Kidney epithelial cell (primary cell): ENCODE measurements at regions not wholly inside any gene's neighbourhood (a gene's known extent, or its start where the extent isn't known, plus 50 kb on each side); places are given as distances from the start of the nearest gene placed in this dataset.

Experiments used
- DNase-seq: peaks from one replicate; pipeline ENCODE4 v3.0.0-alpha.2; 2010; ENCODE audit warnings: low read depth
- H3K27me3 ChIP-seq: 2 replicates; pipeline ENCODE4 v1.6.0; 2011; ENCODE audit warnings: low read length; ENCODE audit not compliant: control insufficient read depth, insufficient read depth
- H3K36me3 ChIP-seq: 2 replicates; pipeline ENCODE4 v1.5.1; 2011; ENCODE audit warnings: low read length; ENCODE audit not compliant: control insufficient read depth, insufficient read depth
- H3K4me3 ChIP-seq: 2 replicates; pipeline ENCODE4 v1.5.1; 2011; ENCODE audit warnings: low read depth, mild to moderate bottlenecking, control low read depth, low read length
- TF ChIP-seq, protein P1 (sequence below): IDR thresholded peaks from 2 replicates; pipeline ENCODE4 v1.5.1; 2011; ENCODE audit warnings: mild to moderate bottlenecking, moderate library complexity, low read length, control low read depth, inconsistent platforms; ENCODE audit not compliant: insufficient read depth, poor library complexity, severe bottlenecking

DNA sequence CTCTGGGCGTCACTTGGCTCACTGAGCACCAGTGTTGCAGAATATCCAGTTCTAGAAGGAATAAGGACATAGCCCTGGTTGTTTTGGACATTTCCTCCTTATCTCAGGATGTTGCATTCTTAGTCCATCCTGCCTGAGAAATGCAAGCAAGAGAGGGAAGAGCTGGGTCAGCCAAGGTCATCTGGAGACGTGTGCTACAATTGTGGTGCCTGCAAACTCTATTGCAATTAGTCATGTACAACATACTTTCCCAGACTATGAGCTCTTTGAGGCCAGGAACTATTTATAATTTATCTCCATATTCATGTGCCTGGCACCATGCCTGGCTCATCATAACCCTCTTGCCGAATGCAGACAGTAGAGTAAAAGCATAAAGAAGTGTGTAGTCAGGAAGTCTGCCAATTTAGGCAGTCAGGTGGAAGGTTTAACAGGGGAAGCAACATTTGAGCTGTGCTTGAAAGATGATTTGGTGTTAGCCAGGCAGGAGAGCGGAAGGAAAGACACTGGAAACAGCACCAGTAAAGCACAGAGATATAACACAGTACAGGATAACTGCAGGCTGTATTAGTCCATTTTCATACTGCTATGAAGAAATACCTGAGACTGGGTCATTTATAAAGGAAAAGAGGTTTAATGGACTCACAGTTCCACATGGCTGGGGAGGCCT lies 129.4 kb upstream of the PAX6 start:
- Histone ChIP-seq H3K27me3 (peaks cover 2% of the 10 kb centered on the region), H3K36me3 (no peaks in the 10 kb centered on the region), H3K4me3 (no peak overlapping the region)
- DNase-seq = no peak
- TF ChIP-seq, protein P1, sequence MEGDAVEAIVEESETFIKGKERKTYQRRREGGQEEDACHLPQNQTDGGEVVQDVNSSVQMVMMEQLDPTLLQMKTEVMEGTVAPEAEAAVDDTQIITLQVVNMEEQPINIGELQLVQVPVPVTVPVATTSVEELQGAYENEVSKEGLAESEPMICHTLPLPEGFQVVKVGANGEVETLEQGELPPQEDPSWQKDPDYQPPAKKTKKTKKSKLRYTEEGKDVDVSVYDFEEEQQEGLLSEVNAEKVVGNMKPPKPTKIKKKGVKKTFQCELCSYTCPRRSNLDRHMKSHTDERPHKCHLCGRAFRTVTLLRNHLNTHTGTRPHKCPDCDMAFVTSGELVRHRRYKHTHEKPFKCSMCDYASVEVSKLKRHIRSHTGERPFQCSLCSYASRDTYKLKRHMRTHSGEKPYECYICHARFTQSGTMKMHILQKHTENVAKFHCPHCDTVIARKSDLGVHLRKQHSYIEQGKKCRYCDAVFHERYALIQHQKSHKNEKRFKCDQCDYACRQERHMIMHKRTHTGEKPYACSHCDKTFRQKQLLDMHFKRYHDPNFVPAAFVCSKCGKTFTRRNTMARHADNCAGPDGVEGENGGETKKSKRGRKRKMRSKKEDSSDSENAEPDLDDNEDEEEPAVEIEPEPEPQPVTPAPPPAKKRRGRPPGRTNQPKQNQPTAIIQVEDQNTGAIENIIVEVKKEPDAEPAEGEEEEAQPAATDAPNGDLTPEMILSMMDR = no peak

DNA sequence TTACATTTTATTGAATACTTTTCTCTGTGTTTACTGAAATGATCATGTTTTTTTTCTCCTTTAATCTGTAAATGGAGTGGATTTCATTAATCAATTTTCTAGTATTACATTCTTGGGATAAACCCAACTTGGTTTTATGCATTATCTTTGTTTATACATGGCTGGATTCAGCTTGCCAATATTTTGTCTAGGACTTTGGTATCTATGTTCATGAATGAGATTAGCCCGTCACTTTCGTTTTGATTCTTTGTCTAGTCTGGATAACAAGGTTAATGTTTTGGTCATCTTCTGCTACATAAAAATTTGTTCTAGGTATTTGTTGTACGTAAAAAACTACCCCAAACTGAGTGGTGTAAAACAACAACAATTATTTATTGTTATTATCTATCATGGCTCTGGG lies 127.9 kb upstream of the PAX6 start:
- peaks cover 2% of the 10 kb centered on the region for H3K27me3 ChIP-seq
- TF ChIP-seq, protein P1 = no peak
- DNase-seq = no peak
- no peak overlapping the region for H3K4me3 ChIP-seq
- H3K36me3 ChIP-seq = no peaks in the 10 kb centered on the region

DNA sequence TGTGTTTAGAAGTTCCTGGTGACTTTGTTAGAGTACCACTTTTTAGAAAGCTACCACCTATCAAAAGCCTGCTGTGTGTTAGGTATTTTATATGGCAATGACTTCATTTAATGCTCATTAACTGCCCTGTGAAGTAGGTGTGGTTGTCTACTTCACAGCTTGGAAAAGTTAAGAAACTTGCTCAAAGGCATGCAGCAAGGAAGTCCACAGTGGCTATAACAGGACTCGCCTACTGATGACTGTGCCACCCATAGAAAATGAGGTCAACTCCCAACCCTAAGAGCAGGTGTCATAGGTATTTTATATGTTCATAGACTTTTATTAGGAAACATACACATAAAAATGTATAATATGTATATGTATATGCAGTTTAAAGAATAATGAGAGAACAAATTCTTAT lies 125.2 kb upstream of the PAX6 start:
- H3K27me3 ChIP-seq = no peaks in the 10 kb centered on the region
- H3K4me3 ChIP-seq = no peak overlapping the region
- no peak for DNase-seq
- H3K36me3 ChIP-seq = no peaks in the 10 kb centered on the region
- TF ChIP-seq, protein P1 = no peak

DNA sequence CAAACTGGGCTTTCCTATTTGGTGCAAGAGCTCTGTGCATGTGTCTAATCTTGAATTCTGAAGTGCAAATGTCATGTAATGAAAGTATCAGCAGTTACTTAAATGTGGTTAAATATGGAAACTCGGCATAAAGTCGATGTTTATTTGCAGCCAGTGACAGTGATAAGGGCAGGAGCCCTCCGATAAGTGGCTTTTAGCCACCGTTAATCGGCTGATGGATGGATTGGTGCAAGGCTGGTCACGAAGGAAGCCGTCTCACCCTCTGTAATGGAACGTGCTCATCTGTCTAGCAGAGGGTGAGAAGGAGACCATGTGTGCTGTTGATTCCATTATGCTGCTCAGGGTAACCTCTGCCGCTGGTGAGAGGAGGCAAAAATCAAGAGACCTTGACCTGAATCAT lies 121.8 kb upstream of the PAX6 start:
- Histone ChIP-seq H3K36me3 (no peaks in the 10 kb centered on the region), H3K27me3 (no peaks in the 10 kb centered on the region), H3K4me3 (no peak overlapping the region)
- DNase-seq = no peak
- TF ChIP-seq, protein P1 = no peak

DNA sequence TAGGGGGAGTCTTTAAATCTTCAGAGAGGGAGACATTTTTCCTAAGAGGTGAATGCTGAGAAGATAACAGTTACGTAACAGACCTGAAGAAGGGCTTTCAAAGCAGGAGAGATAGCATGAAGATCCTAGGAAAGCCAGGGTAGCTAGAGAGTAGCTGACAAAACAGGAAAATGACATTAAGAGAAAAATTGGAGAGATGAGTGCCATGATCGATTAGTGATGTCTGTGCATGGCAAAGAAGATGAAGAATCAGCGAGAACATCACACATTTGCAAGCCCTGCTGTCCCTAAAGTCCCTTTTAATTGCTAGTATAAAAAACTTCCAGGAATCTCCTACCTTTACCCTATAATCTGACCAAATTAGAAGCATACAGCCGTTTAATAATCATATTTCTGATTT lies 116.9 kb upstream of the PAX6 start:
- no peak for DNase-seq
- TF ChIP-seq, protein P1 = no peak
- Histone ChIP-seq H3K36me3 (no peaks in the 10 kb centered on the region), H3K27me3 (no peaks in the 10 kb centered on the region), H3K4me3 (no peak overlapping the region)
